Fibroblast of upper back skin (primary cell): ENCODE measurements at regions not wholly inside any gene's neighbourhood (a gene's known extent, or its start where the extent isn't known, plus 50 kb on each side); places are given as distances from the start of the nearest gene placed in this dataset.
"Not testable (repeated sequence)": the region's sequence is repeated elsewhere in the genome, so short reads cannot be mapped to it uniquely, and the experiment has no call there.

Experiments
- DNase-seq: peaks from one replicate; pipeline ENCODE4 v3.0.0-alpha.2; 2013

DNA sequence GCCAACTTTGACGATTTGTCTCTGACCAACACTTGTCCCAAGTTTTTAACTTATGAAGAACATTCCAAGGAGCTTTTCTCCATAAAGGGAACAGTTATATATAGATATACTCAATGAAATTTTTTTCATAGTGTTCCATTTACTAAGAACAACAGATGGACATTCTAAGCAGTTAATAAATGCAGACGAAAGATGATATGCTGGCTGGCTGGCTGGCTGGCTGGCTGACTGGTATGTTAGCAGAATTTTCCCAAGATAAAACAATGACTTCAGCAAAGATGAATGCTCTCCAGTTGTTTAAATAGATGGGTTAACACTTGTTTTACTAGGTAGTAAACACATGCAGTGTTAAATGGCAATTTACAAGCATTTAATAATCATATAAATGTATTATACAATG lies 62.2 kb downstream of the SPANXN3 start:
- peak; percentile 3 for DNase-seq

DNA sequence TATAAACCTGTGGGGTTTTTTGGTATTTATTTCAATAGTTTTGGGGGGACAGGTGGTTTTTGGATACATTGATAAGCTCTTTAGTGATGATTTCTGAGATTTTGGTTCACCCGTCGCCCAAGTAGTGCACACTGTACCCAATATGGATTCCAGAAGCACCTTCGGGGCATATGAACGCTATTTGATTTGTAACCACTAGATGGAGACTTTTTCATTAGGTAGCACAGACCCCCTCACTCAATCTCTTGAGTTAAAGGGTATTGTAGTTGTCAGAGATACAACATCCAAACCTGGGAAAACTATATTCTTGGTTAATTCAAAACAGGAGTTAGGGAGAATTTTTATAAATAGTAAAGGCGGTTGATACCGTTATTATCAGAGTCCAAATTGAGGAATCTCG lies 79.8 kb downstream of the SPANXN3 start:
- DNase-seq, result peak; percentile 1

DNA sequence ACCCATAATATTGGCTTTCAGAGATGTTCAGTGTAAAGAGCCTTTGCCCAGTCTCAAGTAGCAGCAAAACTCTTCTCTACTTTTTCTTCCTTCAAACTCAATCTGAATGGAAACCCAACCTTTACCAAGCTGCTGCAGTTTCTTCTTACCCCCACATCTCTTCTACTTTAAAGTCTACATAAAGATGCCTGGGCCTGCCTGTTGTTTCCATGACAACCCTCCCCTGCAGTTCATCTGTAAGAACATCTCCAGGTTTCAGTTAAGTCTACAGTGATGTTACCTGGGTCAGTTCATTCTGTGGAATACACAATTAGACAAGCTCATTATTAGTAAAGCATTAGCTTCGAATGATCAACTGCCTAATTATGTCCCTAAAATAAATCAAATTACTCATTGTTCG lies 81.4 kb downstream of the SPANXN3 start:
- DNase-seq, result no peak

DNA sequence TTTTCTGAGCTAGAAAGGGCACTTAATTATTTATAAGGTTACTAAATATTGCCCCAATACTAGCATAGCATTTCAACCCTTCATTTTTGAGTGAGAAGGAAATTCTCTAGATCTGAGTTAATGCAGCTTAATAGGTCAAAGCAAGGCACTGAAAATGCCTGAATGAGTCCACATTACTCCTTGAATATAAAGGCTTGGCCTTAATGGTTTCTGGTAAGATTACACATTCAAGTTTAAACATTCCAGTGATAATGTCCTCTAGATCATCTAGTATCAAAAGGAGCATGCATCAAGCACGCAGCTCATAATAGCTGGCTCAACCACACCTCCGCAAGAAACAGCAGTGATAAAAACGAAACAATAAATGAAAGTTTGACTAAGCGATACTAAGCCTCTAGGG lies 87.5 kb downstream of the SPANXN3 start:
- no peak for DNase-seq

DNA sequence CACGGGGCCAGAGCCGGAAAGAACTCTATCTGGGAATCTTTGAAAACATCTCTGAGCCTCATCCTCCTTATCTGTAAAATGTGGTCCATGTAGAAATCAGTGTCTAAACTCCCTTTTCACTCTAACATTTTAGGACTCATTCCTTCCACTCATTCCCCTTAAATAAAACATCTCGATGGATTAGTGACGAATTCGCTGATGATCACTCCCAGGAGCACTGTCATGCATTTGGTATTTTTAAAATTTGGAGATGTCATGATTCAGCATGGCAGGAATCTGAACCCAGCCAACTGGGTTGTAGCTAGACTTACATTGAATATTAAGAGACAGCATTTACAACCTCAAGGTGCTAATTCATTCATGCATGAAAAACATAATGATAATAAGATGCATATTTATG lies 88.1 kb downstream of the SPANXN3 start:
- DNase-seq, result peak; percentile 65

DNA sequence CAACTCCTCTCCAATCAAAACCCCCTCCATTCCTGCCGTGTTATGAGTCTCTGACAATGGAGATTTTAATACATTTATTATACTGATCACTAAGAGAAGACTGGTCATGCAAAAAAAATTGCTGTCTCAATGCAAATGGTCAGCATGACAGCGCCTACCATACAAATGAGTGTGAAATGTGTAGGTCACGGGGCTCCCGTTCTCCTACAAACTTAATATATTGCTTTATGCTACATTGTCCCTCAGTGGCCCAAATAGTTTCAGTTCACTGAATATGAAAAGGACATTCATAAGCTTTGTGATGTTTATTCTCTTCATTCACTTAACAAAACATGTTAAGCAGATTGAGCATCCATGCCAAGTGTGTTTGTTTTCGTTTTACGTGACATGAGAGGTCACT lies 116.1 kb downstream of the SPANXN3 start:
- DNase-seq, result no peak

DNA sequence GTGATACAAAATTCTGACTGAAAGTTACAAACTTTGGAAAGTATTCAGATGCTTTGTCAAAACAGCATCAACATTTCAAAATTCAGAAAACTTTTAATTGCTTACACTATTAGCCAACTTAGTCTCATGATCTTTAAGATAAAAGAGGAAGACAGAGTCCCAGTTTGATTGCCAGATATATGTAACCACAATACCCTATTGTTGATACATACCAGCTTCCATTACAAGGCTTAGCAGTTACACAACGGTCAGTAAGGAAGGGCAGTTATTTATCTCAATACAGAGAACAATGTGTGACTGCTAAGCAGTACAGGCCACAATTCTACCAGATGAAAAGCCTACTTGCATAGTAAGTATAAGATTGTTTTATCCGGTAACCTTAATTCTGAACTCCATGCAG lies 138.4 kb downstream of the SPANXN3 start:
- no peak for DNase-seq

DNA sequence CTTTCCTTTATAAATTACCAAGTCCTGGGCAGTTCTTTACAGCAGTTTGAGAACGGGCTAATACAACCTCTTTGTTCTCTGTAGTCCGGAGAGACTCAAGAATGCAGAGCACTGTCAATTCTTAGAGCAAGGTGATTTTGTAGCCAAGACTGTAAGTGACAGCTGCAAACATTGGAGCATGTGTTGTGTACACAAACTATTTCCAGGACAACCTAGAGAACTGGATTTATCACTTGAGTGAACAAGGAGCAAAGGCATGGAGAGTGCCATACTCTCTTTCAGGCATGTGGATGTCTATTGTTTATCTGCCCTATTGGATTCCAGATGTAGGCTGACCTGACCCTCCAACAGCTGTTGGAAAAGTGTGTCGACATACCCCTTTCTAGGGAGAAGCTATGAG lies 153.9 kb downstream of the SPANXN3 start:
- DNase-seq, result no peak

DNA sequence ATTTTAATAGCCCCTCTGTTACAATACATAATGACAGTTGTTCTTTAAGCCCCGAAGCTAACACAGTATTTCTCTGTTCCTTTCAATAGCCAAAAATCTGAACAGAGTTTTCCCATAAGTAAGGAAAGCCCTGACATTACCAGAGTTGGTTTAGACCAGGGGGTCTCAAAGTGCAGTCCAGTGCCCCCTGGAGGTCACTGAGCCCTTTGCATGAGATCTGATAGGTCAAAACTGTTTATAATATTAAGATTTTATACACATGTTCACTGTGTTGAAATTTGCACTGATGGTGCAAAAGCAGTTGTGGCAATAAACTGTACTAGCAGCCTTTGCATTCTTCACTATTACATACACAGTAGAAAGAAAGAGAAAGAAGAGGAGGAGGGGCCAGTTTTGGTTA lies 177.1 kb downstream of the SPANXN3 start:
- no peak for DNase-seq

DNA sequence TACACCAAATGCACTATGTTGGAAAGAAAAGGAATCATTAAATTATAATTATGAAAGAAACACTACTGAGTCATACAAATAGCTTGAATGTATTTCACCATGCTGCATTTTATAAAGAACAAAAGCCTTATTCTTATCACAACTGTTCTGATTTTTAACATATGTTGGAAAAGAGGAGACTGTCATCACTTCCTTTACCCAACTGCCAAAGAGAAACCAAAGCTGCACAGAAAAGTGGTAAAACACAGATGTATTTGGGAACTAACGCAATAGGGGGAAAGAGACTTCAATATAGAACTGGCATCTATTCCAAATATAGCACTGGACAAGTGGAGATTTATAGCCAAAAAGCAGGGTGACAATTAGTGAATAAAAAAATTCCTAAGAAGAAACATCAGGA lies 181.0 kb downstream of the SPANXN3 start:
- DNase-seq, result peak; percentile 11

DNA sequence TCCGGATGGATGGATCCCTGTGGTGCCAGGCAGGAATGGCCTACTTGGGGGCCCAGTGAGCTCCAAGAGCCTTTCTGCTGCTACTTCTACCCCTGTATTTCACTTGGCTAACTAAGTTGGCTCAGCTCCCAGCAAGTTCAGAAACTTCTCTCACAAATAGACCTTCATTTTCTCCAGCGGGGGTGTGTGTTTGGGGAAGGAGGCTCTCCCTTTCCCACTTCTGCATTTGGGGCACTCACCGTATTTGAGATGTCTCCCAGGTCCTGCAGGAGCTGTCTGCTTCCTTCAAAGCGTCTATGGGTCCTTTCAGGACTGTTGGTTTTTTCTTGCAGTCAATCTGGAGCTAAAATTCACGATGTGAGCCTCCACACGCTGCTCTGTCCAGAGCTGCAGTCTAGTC lies 197.7 kb downstream of the SPANXN3 start:
- no peak for DNase-seq

DNA sequence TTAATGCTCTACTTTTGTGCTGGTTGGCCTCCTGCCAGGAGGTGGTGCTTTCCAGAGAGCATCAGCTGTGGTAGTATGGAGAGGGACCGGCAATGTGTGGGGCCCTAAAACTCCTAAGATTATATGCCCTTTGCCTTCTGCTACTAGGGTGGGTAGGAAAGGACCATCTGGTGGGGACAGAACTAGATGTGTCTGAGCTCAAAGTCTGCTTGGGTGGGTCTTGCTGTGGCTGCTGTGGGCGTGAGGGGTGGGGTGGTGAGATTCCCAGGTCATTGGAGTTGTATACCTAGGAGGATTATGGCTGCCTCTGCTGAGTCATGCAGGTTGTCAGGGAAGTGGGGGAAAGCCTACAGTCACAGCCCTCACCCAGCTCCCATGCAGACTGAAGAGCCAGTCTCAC lies 198.4 kb downstream of the SPANXN3 start:
- DNase-seq, result not testable (repeated sequence)

DNA sequence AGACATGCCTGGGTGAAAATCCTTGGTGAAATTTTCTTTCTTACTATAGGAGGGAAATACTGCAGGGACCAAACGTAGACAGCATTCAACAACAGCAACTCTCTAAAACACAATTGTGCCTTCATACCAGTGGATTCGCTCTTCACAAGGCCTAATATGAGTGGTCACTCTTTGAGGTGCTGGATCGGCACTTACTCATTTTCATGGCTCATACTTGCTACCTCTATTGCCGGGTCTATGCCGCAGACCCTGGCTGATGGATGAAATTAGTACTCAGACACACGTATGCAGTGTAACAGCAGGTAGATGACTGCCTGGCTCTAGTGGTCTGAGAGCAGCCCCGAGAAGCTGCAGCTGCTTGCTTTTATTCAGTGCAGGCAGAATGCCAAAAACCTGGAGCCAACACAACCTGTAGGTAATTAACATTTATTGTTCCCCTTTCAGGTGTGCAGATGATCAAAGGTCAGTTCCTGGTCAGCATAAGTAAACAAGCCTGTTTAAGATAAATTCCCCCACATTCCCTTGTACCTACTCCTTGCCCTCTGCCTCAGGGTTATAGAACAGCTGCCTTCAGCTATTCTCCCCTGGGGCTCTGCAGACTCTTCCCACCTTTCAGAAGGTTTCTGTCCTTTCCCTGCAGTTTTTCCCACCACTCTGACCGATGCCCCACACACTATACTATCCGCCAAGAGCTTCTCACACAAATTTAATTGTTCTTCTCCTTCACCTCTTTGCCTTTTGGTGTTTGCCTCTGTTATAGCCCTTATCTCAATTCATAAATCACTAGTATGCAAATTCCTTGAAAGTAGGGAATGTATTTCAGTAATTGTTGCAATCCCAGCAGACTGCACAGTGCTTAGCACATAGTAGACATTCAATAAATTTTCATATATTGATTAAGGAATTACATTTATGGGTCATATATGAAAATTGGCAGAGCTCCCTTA lies 210.0 kb downstream of the SPANXN3 start:
- no peak for DNase-seq

DNA sequence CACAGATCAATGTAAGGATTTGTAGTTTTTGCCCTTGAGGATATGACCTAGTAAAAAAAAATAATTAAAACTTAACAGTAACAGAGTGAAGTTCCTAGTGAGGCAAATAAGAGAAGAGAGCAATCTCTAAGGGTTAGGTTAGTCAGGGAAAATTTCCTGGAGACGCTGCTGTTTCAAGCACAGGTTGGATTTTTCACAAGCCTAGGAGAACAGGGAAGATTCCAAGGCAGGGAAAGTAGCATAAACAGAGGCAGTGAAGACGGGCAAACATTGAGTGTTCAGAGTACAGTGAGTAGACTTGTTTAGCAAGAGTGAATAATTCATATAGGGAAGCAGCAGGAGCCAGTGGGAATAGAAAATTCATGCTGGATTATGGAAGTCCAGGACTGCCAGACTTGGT lies 212.8 kb downstream of the SPANXN3 start:
- no peak for DNase-seq

DNA sequence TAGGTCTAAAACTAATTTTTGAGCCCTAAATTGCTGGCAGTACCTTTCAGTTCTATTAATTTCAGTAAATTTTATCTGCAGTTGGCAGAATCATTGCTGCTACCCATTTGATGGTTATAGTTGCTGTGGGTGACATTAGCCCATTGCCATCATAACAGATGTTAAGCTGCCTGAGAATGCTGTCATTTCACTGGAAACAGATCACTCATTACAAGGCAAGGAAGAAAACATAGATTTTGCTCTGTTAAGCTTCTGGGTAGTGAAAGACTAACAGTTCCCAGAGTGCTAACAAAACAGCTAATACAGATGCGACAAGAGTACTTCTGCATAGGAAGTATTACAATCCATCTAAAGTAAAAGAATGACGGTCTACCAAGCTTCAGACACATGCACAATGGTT lies 213.2 kb downstream of the SPANXN3 start:
- DNase-seq, result no peak

DNA sequence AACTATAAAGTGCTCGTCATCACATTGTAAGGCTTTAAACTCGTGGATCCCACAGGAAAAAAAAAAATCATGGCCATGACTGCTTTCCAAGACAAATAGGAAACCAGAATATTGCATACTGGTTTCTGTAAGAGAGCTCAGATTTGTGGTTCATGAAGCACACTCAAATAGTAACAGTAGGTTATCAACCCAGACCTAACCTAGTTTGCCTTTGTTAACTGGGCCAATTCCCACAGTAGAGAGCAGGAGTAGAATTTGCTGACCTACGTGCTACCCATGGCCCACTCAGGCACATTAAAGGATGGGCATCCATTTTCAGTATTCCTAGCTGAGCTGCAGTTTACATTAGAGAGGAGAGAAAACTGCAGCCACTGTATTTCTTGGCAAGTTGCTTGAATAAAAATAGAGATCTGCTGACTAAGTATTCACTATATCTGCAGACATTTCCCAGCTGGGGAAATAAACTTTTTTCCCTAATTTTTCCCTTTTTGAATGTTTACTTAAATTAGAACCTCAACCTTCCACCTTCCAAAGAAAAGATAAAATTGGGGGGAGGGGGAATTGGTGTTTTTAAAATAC lies 218.5 kb downstream of the SPANXN3 start:
- DNase-seq, result peak; percentile 28

DNA sequence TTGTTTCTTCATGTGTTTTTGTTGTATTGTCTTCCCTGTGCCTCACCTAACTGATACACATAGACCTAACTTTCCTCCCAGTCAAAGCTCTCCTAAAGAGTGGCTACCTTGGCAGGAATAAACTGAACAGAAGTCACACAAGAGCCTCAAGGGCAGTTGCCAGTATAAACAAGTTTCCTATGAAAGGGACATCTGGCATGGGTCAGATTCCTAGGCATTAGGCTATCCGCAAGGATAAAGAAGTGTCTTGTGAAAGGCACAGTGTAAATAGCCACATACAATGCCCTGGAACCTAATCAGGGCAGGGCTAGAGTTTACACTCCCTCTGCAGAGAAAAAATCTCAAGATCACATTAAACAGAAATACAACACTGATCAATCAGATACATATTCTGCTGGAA lies 220.8 kb downstream of the SPANXN3 start:
- no peak for DNase-seq

DNA sequence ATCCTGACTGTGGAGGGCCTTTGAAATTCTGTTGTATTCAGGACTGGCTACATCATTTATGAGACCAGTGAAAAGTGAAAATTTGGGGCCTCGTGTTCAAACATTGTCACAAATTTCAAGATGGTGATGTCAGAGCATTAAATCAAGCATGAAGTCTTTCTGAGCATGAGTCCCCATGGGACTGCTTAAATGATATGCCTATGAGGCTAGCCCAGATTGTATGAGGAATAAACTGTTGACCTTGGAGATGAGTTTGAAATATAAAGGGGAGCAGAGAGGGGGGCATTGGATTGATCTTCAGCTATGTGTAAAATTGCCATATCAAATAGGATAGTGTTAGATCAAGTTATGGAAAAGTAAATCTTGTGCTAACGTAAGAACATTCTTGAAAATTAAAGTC lies 230.0 kb downstream of the SPANXN3 start:
- DNase-seq, result no peak

DNA sequence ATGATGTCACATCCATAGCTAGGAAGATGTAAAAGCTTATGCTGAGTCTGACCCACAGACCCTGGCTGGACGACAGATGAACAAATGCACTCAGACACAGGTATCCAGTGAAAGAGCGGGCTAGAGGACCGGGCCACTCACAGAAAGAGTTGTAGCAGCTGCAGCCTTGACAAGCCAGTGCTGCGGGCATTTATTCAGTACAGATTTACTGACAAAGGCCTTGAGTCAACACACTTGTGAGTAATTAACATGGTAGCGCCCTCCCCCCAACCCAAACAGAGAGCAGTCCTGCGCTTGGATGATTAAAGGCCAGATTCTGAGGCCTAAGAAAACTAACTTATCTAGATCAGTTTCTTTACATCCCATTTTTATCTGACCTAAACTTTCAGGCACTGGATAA lies 244.6 kb downstream of the SPANXN4 start:
- DNase-seq, result no peak

DNA sequence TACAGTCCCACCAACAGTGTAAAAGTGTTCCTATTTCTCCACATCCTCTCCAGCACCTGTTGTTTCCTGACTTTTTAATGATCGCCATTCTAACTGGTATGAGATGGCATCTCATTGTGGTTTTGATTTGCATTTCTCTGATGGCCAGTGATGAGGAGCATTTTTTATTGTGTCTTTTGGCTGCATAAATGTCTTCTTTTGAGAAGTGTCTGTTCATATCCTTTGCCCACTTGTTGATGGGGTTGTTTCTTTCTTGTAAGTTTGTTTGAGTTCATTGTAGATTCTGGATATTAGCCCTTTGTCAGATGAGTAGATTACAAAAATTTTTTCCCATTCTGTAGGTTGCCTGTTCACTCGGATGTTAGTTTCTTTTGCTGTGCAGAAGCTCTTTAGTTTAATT lies 218.9 kb downstream of the SPANXN4 start:
- not testable (repeated sequence) for DNase-seq

DNA sequence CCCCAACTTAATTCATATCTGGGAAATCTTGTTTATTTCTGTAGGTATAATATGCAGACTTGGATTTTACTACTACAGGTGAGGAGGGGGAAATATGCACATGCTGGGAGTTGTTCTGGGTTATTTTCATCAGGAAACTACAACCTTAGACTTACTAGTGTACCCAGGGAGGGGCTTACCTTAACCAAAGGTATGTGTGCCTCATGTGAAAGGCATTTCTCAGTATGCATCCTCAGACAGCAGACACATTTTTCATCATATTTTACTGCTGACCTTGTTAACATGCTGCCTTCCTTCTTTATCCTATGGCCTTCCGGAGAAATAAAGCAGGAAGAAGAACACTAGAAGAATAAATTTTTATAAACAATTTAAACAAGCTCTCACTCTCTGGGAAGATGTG lies 214.9 kb downstream of the SPANXN4 start:
- DNase-seq, result no peak

DNA sequence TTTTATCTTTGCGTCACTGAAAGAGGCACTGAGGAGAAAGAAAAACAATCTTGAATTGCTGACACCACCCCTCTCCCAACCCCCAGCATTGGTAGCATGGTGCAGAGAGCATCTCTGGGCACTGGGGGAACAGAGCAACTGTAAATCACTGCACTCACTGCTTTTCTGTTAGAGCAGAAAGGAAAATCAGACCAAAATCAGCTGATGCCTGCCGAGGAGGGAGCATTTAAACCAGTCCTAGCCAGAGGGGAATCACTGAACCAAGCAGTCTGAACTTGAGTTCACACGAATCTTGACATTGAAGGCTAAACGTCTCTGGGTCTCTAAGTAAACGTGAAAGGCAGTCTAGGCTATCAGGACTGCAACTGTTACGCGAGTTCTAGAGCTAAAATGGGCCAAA lies 205.8 kb downstream of the SPANXN4 start:
- no peak for DNase-seq

DNA sequence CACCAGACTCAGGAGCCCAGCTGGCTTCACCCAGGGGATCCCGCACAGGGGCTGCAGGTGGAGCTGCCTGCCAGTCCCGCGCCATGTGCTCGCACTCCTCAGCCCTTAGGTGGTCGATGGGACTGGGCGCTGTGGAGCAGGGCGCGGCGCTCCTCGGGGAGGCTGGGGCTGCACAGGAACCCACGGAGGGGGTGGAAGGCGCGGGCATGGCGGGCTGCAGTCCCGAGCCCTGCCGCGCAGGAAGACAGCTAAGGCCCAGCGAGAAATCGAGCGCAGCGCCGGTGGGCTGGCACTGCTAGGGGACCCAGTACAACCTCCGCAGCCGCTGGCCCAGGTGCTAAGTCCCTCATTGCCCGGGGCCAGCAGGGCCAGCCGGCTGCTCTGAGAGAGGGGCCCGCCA lies 202.9 kb downstream of the SPANXN4 start:
- DNase-seq, result not testable (repeated sequence)

DNA sequence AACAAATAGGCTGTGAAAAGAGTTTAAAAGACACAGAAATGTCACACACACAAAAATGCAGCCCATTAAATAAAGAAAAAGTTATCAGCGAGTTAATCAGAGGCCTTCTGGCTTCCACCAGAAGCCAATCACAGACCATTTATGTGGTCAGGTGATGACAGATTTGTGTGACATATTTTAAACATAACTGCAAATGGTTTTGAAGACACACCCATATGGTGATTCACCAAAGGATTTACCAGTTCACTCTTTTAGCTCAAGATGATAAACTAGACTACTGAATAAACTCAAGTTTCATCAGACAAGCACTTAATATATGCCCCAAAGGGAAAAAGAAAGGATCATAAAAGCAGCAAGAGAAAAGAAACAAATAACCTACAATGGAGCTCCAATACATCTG lies 181.2 kb downstream of the SPANXN4 start:
- no peak for DNase-seq

DNA sequence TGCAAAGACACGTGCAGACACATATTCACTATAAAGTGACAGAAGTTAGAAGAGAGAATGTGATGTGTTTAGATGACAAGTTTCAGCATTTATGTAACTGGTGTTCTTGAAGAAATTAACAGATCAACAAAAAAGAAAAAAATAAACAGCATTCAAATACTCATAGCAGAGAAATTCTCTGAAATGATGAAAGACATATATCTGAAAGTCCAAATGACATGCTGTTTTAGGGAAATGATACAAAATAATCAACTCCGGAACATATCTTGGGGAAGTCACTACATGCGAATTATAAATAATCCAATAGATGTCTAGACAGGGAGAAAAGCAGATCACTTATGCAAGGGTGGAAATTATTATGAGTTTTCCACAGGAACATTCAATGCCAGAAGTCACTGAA lies 146.0 kb downstream of the SPANXN4 start:
- no peak for DNase-seq
